ENCODE measurements at regions not wholly inside any gene's neighbourhood (a gene's known extent, or its start where the extent isn't known, plus 50 kb on each side); places are given as distances from the start of the nearest gene placed in this dataset.

GRCh38 chr2:117128461-117128860 lies 686.0 kb upstream of the DDX18 start:
- Histone ChIP-seq H3K36me3 (ENCODE audit: control insufficient read depth in 4 of 4, insufficient read depth in 4 of 4, low read length in 3 of 4) (no peaks in the 10 kb centered on the region), H3K4me1 (ENCODE audit: control extremely low read depth in 1 of 4, control insufficient read depth in 4 of 4, insufficient read depth in 4 of 4, low read length in 3 of 4) (no peaks in the 10 kb centered on the region), H3K27me3 (replicated peaks in 2 of 5; ENCODE audit: control insufficient read depth in 4 of 5, insufficient read depth in 5 of 5, low read length in 4 of 5) (no peaks in the 10 kb centered on the region), H3K4me3 (ENCODE audit: control insufficient read depth in 1 of 7, extremely low read depth in 1 of 7, insufficient read depth in 4 of 7, low read depth in 2 of 7, low read length in 6 of 7) (no peak overlapping the region), H3K27ac (ENCODE audit: insufficient read depth in 1 of 2, low read depth in 1 of 2, low read length in 2 of 2, poor library complexity in 1 of 2, severe bottlenecking in 2 of 2) (no peak overlapping the region), H3K9me3 (ENCODE audit: control extremely low read depth in 1 of 5, control insufficient read depth in 4 of 5, insufficient read depth in 2 of 5, low read depth in 1 of 5, low read length in 4 of 5) (no peaks in the 10 kb centered on the region)
- ChIA-PET CTCF (no interaction called here), POLR2A (no interaction called here)
- no peak for DNase-seq
- WGBS (ENCODE audit: insufficient coverage) = 0% methylated on average over 1 of the region's 1 CpG

- Histone ChIP-seq H3K4me1 (ENCODE audit: control extremely low read depth in 1 of 4, control insufficient read depth in 4 of 4, insufficient read depth in 4 of 4, low read length in 3 of 4) (no peaks in the 10 kb centered on the region), H3K27ac (ENCODE audit: insufficient read depth in 1 of 2, low read depth in 1 of 2, low read length in 2 of 2, poor library complexity in 1 of 2, severe bottlenecking in 2 of 2) (no peak overlapping the region), H3K4me3 (ENCODE audit: control insufficient read depth in 1 of 7, extremely low read depth in 1 of 7, insufficient read depth in 4 of 7, low read depth in 2 of 7, low read length in 6 of 7) (no peak overlapping the region), H3K9me3 (ENCODE audit: control extremely low read depth in 1 of 5, control insufficient read depth in 4 of 5, insufficient read depth in 2 of 5, low read depth in 1 of 5, low read length in 4 of 5) (peaks cover 0 to 2% (median 0%) of the 10 kb centered on the region in 5 experiments), H3K36me3 (ENCODE audit: control insufficient read depth in 4 of 4, insufficient read depth in 4 of 4, low read length in 3 of 4) (no peaks in the 10 kb centered on the region), H3K27me3 (replicated peaks in 2 of 5; ENCODE audit: control insufficient read depth in 4 of 5, insufficient read depth in 5 of 5, low read length in 4 of 5) (no peaks in the 10 kb centered on the region)
- no CpG with 5 or more reads among the region's 2 CpGs for WGBS (ENCODE audit: insufficient coverage)
- CTCF ChIA-PET = no interaction called here
- POLR2A ChIA-PET = no interaction called here
- DNase-seq = no peak
These were observed 677.1 kb upstream of the DDX18 start for GRCh38 chr2:117137371-117137770.

- Histone ChIP-seq H3K9me3 (ENCODE audit: control extremely low read depth in 1 of 5, control insufficient read depth in 4 of 5, insufficient read depth in 2 of 5, low read depth in 1 of 5, low read length in 4 of 5) (peaks cover 0 to 6% (median 3%) of the 10 kb centered on the region in 5 experiments), H3K27me3 (replicated peaks in 2 of 5; ENCODE audit: control insufficient read depth in 4 of 5, insufficient read depth in 5 of 5, low read length in 4 of 5) (no peaks in the 10 kb centered on the region), H3K27ac (ENCODE audit: insufficient read depth in 1 of 2, low read depth in 1 of 2, low read length in 2 of 2, poor library complexity in 1 of 2, severe bottlenecking in 2 of 2) (no peak overlapping the region), H3K36me3 (ENCODE audit: control insufficient read depth in 4 of 4, insufficient read depth in 4 of 4, low read length in 3 of 4) (no peaks in the 10 kb centered on the region), H3K4me1 (ENCODE audit: control extremely low read depth in 1 of 4, control insufficient read depth in 4 of 4, insufficient read depth in 4 of 4, low read length in 3 of 4) (no peaks in the 10 kb centered on the region), H3K4me3 (ENCODE audit: control insufficient read depth in 1 of 7, extremely low read depth in 1 of 7, insufficient read depth in 4 of 7, low read depth in 2 of 7, low read length in 6 of 7) (no peak overlapping the region)
- no CpG with 5 or more reads among the region's 2 CpGs for WGBS (ENCODE audit: insufficient coverage)
- DNase-seq = no peak
- POLR2A ChIA-PET = no interaction called here
- CTCF ChIA-PET = no interaction called here
These were observed 645.3 kb upstream of the DDX18 start for GRCh38 chr2:117169036-117169765.

- H3K36me3 ChIP-seq (ENCODE audit: control insufficient read depth in 4 of 4, insufficient read depth in 4 of 4, low read length in 3 of 4) = no peaks in the 10 kb centered on the region
- no peak for DNase-seq
- H3K4me1 ChIP-seq (ENCODE audit: control extremely low read depth in 1 of 4, control insufficient read depth in 4 of 4, insufficient read depth in 4 of 4, low read length in 3 of 4) = no peaks in the 10 kb centered on the region
- CTCF ChIA-PET = no interaction called here
- WGBS (ENCODE audit: insufficient coverage) = 100% methylated on average over 1 of the region's 1 CpG
- POLR2A ChIA-PET = no interaction called here
- H3K27ac ChIP-seq (ENCODE audit: insufficient read depth in 1 of 2, low read depth in 1 of 2, low read length in 2 of 2, poor library complexity in 1 of 2, severe bottlenecking in 2 of 2) = no peak overlapping the region
- H3K4me3 ChIP-seq (ENCODE audit: control insufficient read depth in 1 of 7, extremely low read depth in 1 of 7, insufficient read depth in 4 of 7, low read depth in 2 of 7, low read length in 6 of 7) = no peak overlapping the region
- H3K9me3 ChIP-seq (ENCODE audit: control extremely low read depth in 1 of 5, control insufficient read depth in 4 of 5, insufficient read depth in 2 of 5, low read depth in 1 of 5, low read length in 4 of 5) = peaks cover 0 to 6% (median 3%) of the 10 kb centered on the region in 5 experiments
- H3K27me3 ChIP-seq (replicated peaks in 2 of 5; ENCODE audit: control insufficient read depth in 4 of 5, insufficient read depth in 5 of 5, low read length in 4 of 5) = no peaks in the 10 kb centered on the region
These were observed 643.6 kb upstream of the DDX18 start for GRCh38 chr2:117170897-117171296.

- WGBS (ENCODE audit: insufficient coverage) = no CpG with 5 or more reads among the region's 3 CpGs
- POLR2A ChIA-PET = no interaction called here
These were observed 635.1 kb upstream of the DDX18 start for GRCh38 chr2:117179405-117179804.

GRCh38 chr2:117190856-117191559 lies 623.5 kb upstream of the DDX18 start:
- POLR2A ChIA-PET = no interaction called here
- no peaks in the 10 kb centered on the region for H3K36me3 ChIP-seq (ENCODE audit: control insufficient read depth in 4 of 4, insufficient read depth in 4 of 4, low read length in 3 of 4)
- WGBS (ENCODE audit: insufficient coverage) = 93% methylated on average over 3 of the region's 6 CpGs
- no peak overlapping the region for H3K27ac ChIP-seq (ENCODE audit: insufficient read depth in 1 of 2, low read depth in 1 of 2, low read length in 2 of 2, poor library complexity in 1 of 2, severe bottlenecking in 2 of 2)
- DNase-seq = no peak
- H3K4me3 ChIP-seq (ENCODE audit: control insufficient read depth in 1 of 7, extremely low read depth in 1 of 7, insufficient read depth in 4 of 7, low read depth in 2 of 7, low read length in 6 of 7) = no peak overlapping the region
- no peaks in the 10 kb centered on the region for H3K9me3 ChIP-seq (ENCODE audit: control extremely low read depth in 1 of 5, control insufficient read depth in 4 of 5, insufficient read depth in 2 of 5, low read depth in 1 of 5, low read length in 4 of 5)
- H3K4me1 ChIP-seq (ENCODE audit: control extremely low read depth in 1 of 4, control insufficient read depth in 4 of 4, insufficient read depth in 4 of 4, low read length in 3 of 4) = no peaks in the 10 kb centered on the region
- no peaks in the 10 kb centered on the region for H3K27me3 ChIP-seq (replicated peaks in 2 of 5; ENCODE audit: control insufficient read depth in 4 of 5, insufficient read depth in 5 of 5, low read length in 4 of 5)
- CTCF ChIA-PET = no interaction called here

More at GRCh38 chr2:117179405-117179804, 635.1 kb upstream of the DDX18 start:
- DNase-seq = no peak
- Histone ChIP-seq H3K4me1 (ENCODE audit: control extremely low read depth in 1 of 4, control insufficient read depth in 4 of 4, insufficient read depth in 4 of 4, low read length in 3 of 4) (no peaks in the 10 kb centered on the region), H3K9me3 (ENCODE audit: control extremely low read depth in 1 of 5, control insufficient read depth in 4 of 5, insufficient read depth in 2 of 5, low read depth in 1 of 5, low read length in 4 of 5) (no peaks in the 10 kb centered on the region), H3K27ac (ENCODE audit: insufficient read depth in 1 of 2, low read depth in 1 of 2, low read length in 2 of 2, poor library complexity in 1 of 2, severe bottlenecking in 2 of 2) (no peak overlapping the region), H3K36me3 (ENCODE audit: control insufficient read depth in 4 of 4, insufficient read depth in 4 of 4, low read length in 3 of 4) (no peaks in the 10 kb centered on the region), H3K4me3 (ENCODE audit: control insufficient read depth in 1 of 7, extremely low read depth in 1 of 7, insufficient read depth in 4 of 7, low read depth in 2 of 7, low read length in 6 of 7) (no peak overlapping the region), H3K27me3 (replicated peaks in 2 of 5; ENCODE audit: control insufficient read depth in 4 of 5, insufficient read depth in 5 of 5, low read length in 4 of 5) (no peaks in the 10 kb centered on the region)
- CTCF ChIA-PET = no interaction called here

GRCh38 chr2:117195381-117195780 lies 619.1 kb upstream of the DDX18 start:
- Histone ChIP-seq H3K27ac (ENCODE audit: insufficient read depth in 1 of 2, low read depth in 1 of 2, low read length in 2 of 2, poor library complexity in 1 of 2, severe bottlenecking in 2 of 2) (no peak overlapping the region), H3K36me3 (ENCODE audit: control insufficient read depth in 4 of 4, insufficient read depth in 4 of 4, low read length in 3 of 4) (no peaks in the 10 kb centered on the region), H3K9me3 (ENCODE audit: control extremely low read depth in 1 of 5, control insufficient read depth in 4 of 5, insufficient read depth in 2 of 5, low read depth in 1 of 5, low read length in 4 of 5) (no peaks in the 10 kb centered on the region), H3K4me1 (ENCODE audit: control extremely low read depth in 1 of 4, control insufficient read depth in 4 of 4, insufficient read depth in 4 of 4, low read length in 3 of 4) (no peaks in the 10 kb centered on the region), H3K4me3 (ENCODE audit: control insufficient read depth in 1 of 7, extremely low read depth in 1 of 7, insufficient read depth in 4 of 7, low read depth in 2 of 7, low read length in 6 of 7) (no peak overlapping the region), H3K27me3 (replicated peaks in 2 of 5; ENCODE audit: control insufficient read depth in 4 of 5, insufficient read depth in 5 of 5, low read length in 4 of 5) (no peaks in the 10 kb centered on the region)
- POLR2A ChIA-PET = no interaction called here
- 96% methylated on average over 3 of the region's 4 CpGs for WGBS (ENCODE audit: insufficient coverage)
- DNase-seq = no peak
- CTCF ChIA-PET = no interaction called here
